Erythroblast (primary cell): ENCODE measurements at regions not wholly inside any gene's neighbourhood (a gene's known extent, or its start where the extent isn't known, plus 50 kb on each side); places are given as distances from the start of the nearest gene placed in this dataset.

Experiments
- DNase-seq, 2 experiments: peaks; one replicate each; lab custom pipeline; 2025; lab: John Stamatoyannopoulos, UW
- GATA1 ChIP-seq: IDR thresholded peaks from 2 replicates; pipeline ENCODE4 v1.6.1; 2011; ENCODE audit warnings: low read depth, mild to moderate bottlenecking, control low read depth, low read length, moderate library complexity
- POLR2A ChIP-seq: IDR thresholded peaks from 2 replicates; pipeline ENCODE4 v1.6.1; 2011; ENCODE audit warnings: mild to moderate bottlenecking, low read length

- no peak for DNase-seq
- TF ChIP-seq POLR2A (no peak), GATA1 (no peak)
These were observed 293.8 kb upstream of the POU3F1 start for GRCh38 chr1:38340409-38340808.

DNA sequence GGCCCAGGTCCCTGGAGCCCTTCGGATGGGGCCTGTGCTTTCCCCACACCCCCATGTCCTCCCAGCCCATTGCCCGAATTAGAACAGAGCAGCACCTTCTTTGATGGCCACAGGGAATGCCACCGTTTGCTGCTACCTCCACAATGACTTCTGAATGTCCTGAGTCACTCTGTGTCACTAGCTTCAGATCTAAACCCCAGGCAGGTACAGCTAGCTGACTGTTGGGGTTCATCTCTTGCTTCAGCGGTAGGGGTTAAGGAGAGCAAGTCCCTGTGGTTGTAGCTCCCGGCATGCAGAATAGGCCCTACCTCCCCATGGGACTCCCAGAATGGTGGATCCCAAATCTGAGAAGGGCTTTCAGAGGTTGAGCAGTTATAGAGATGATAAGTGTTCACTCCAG is 291.1 kb upstream of the POU3F1 start:
- no peak for DNase-seq
- TF ChIP-seq POLR2A (no peak), GATA1 (no peak)

GRCh38 chr1:38336961-38337360 is 290.4 kb upstream of the POU3F1 start:
- TF ChIP-seq GATA1 (no peak), POLR2A (no peak)
- no peak for DNase-seq

DNA sequence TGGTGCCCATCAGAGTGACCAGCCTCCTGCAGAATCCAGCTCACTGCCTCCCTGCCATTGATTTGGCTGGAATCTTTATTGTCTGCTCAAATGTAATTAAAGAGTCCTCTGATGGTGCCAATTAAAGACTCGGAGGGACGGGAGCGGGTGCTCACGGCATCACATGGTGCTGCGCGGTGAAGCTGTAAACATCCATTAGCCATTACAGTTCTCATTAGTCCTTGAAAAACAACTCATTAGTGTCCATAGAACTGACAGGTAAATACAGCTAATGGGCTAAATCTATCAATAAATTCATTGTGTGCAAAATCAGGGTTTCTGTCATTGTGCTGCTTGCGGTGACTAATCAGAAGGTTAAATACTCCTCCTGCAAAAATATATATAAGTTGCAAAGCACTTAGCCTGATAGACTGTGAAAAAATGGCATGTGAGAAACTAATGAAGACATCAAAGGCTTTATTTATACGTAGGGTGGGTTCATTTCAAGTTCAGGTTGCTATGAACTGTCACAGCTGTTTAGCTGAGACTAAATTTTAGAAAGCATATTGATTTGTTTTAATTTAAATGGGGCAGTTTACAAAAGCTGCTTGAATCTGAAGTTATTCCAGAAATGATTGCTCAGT is 289.8 kb upstream of the POU3F1 start:
- DNase-seq = no peak
- TF ChIP-seq POLR2A (no peak), GATA1 (no peak)

- TF ChIP-seq POLR2A (no peak), GATA1 (no peak)
- no peak for DNase-seq
These were observed 288.5 kb upstream of the POU3F1 start for GRCh38 chr1:38334930-38335592.

- no peak for DNase-seq
- TF ChIP-seq POLR2A (no peak), GATA1 (no peak)
These were observed 286.2 kb upstream of the POU3F1 start for GRCh38 chr1:38332649-38333310.

DNA sequence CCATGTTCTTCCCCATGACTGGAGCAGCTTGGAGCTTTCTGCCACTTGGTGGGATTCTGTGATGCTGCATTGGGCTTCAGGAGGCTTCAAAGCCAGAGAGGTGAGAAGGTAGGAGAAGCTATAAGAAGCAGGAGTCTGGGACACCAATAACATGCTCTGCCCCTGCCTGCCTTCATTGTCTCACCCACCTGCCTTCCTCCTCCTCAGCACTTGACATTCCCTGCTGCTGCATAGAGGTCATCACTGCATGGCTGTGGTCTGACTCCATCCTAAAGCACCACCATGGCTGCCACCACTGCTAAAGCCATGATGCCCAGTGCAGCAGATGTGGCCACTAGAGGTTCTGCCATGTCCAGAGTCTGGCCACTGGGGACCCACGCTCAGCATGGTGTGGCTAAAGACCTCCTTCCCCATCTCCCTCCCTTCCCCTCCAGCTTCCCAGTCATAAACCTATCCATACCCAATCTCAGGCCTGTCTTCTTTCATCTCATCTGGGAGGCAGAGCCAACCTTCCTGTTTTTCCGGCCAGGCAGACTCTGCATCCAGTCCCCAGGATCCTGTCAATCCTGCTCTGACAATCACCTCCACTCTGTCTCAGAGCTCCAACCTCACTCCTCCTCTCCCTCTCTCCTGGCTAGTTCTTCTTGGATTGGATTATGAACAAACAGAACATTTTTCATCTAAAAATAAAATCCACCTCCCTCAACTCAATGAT is 285.1 kb upstream of the POU3F1 start:
- TF ChIP-seq POLR2A (no peak), GATA1 (no peak)
- DNase-seq = no peak

DNA sequence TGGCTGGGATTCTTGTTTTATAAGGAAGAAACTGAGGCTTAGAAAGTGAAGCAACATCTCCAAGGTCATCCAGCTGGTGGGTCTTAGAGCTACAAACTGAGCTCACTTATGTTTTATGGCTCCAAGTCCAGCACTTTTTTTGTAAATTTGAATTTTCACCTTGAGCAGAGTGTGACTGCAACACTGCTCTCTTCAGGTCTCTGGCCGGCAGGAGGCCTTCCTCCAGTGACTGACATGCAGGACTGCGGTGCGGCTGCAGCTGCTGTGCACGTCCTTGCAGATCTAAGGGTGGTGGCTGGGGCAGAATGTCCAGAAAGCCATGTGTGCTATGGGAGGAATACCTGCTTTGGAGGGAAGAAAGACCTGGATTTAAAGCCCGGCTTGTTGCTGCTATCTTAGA is 284.2 kb upstream of the POU3F1 start:
- TF ChIP-seq GATA1 (no peak), POLR2A (no peak)
- DNase-seq = no peak

DNA sequence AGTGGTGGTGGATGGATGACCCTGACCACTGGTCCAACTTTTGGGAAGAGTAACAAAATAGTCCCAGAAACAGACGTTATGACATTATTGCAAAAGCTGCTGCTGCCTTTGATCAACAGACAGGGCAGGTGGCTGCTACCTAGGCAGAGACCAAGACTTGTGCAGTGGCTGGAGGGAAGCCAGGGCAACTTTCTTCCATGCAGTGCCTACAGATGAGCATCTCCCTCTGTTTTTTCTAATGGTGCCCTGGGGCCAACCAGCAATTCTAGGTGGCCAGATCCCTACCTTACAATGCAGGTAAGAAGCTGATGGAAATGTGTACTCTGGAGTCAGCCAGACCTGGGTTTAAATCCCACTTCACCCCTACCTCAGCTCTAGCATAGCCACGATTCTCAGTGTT is 283.1 kb upstream of the POU3F1 start:
- no peak for TF ChIP-seq GATA1
- no peak for TF ChIP-seq POLR2A
- DNase-seq = no peak

DNA sequence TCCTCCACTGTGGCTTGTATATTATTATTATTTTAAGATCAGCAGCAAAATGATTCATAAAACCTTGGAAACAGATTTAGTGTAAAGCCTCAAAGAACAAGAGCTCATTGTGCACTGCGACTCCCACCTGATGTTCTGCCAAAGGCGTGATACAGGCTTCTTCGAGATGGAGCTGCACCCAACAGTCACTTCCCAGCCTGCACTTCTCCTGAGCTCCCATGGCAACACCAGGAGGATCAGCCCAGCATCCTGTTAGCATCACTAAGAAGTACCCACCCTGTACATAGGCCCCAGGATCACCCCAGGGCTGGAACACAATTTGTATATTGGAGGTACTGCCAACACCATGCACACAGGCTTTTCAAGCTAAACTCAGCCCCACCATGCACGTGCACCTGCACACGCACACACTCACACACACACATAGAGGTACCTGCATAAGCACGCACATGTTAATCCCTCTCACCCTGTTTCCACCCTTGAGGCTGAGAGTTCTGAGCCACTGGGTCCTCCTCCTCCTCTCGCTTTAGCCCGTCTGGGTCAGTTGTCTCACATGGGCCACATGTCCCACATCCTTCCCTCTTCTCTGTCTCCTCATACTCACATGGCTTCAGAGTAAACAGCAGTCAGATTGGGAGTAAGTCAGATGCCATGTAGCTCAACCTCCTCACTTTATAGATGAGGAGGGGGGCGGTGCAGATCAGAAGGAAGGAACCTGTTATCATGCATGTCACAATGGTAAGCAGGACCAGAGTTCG is 281.9 kb upstream of the POU3F1 start:
- no peak for TF ChIP-seq GATA1
- TF ChIP-seq POLR2A = no peak
- no peak for DNase-seq

DNA sequence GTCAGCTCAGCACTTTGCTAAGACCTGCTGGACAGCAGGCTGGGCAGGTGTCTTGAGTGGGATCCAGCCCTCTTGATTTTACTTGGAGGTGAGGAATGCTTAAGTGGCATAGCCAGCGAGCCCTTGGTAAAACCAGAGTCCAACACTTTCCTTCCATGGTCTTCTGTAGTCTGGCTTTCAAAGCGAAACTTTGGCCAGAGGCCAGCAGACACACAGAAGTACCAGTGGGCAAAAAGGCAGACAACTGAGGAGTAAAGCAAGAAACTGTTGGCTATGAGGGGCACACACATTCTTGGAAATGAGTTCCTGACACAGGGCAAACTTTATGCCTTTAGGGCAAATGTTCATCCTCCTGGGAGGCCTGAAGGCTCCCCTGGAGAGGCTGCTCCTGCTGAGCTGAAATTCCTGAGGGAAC is 281.0 kb upstream of the POU3F1 start:
- no peak for DNase-seq
- TF ChIP-seq GATA1 (no peak), POLR2A (no peak)

DNA sequence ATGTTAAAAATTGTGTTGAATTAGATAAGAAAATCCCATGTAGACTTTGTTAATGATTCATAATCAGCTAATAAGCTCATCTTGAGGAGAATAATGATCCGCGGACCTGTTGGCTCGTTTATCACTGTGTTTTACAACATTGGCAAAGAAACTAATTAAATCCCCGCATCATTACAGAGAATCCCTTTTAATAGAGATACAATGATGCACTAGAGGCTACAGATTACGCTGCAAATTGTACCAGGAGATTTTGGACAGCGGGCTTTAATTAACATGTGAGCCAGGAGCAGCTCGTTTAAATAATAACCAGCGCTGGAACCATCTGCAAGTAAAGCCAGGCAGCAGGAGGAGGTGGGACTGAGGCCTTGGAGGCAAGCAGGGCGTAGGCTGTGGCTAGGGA is 280.3 kb upstream of the POU3F1 start:
- TF ChIP-seq GATA1 (no peak), POLR2A (no peak)
- DNase-seq = no peak

DNA sequence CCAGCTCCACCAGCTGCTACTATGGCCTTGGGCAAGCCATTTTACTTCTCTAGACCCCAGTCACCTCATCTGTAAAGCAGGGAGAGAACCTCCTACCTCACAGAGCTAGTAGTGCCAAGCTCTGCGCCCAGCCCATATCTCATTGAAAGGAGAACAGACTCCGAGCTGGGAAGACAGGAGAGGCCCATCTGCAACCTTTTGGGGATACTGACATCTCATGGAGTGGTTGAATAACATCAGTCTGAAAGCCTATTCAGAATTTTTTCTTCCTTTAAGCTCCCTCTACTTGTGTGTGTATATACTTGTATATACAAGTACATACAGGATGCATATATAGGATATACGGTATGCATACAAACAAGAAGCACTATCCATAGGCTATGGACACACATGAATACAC is 279.5 kb upstream of the POU3F1 start:
- DNase-seq = no peak
- TF ChIP-seq GATA1 (no peak), POLR2A (no peak)
